ENCODE measurements at regions not wholly inside any gene's neighbourhood (a gene's known extent, or its start where the extent isn't known, plus 50 kb on each side); places are given as distances from the start of the nearest gene placed in this dataset.

GRCh38 chr3:146881966-146882760 lies 277.0 kb upstream of the PLSCR5 start:
- no peaks in the 10 kb centered on the region for H3K27me3 ChIP-seq (ENCODE audit: control insufficient read depth, insufficient read depth, low read length, poor library complexity, severe bottlenecking)
- no peak overlapping the region for H3K27ac ChIP-seq (ENCODE audit: insufficient read depth, low read depth, low read length, poor library complexity, severe bottlenecking)
- no peaks in the 10 kb centered on the region for H3K9me3 ChIP-seq (ENCODE audit: control insufficient read depth, low read length)
- H3K36me3 ChIP-seq (ENCODE audit: control insufficient read depth, insufficient read depth, low read length) = no peaks in the 10 kb centered on the region
- no peaks in the 10 kb centered on the region for H3K4me1 ChIP-seq (ENCODE audit: control insufficient read depth, insufficient read depth, low read length)
- no peak overlapping the region for H3K4me3 ChIP-seq (ENCODE audit: insufficient read depth, low read depth, low read length)
- WGBS, 2 experiments = 89 to 93% methylated on average over 2 of the region's 3 CpGs

- no peak overlapping the region for H3K27ac ChIP-seq (ENCODE audit: insufficient read depth, low read depth, low read length, poor library complexity, severe bottlenecking)
- no peak overlapping the region for H3K4me3 ChIP-seq (ENCODE audit: insufficient read depth, low read depth, low read length)
- no peaks in the 10 kb centered on the region for H3K4me1 ChIP-seq (ENCODE audit: control insufficient read depth, insufficient read depth, low read length)
- WGBS, 2 experiments = 90 to 95% methylated on average over 6 of the region's 6 CpGs
- H3K27me3 ChIP-seq (ENCODE audit: control insufficient read depth, insufficient read depth, low read length, poor library complexity, severe bottlenecking) = no peaks in the 10 kb centered on the region
- no peaks in the 10 kb centered on the region for H3K36me3 ChIP-seq (ENCODE audit: control insufficient read depth, insufficient read depth, low read length)
- H3K9me3 ChIP-seq (ENCODE audit: control insufficient read depth, low read length) = no peaks in the 10 kb centered on the region
These were observed 276.2 kb upstream of the PLSCR5 start for GRCh38 chr3:146881356-146881755.

GRCh38 chr3:146873748-146874147 lies 268.6 kb upstream of the PLSCR5 start:
- Histone ChIP-seq H3K36me3 (ENCODE audit: control insufficient read depth, insufficient read depth, low read length) (no peaks in the 10 kb centered on the region), H3K27ac (ENCODE audit: insufficient read depth, low read depth, low read length, poor library complexity, severe bottlenecking) (no peak overlapping the region), H3K4me3 (ENCODE audit: insufficient read depth, low read depth, low read length) (no peak overlapping the region), H3K27me3 (ENCODE audit: control insufficient read depth, insufficient read depth, low read length, poor library complexity, severe bottlenecking) (no peaks in the 10 kb centered on the region), H3K4me1 (ENCODE audit: control insufficient read depth, insufficient read depth, low read length) (no peaks in the 10 kb centered on the region), H3K9me3 (ENCODE audit: control insufficient read depth, low read length) (no peaks in the 10 kb centered on the region)

GRCh38 chr3:146865175-146865755 lies 260.1 kb upstream of the PLSCR5 start:
- no peaks in the 10 kb centered on the region for H3K4me1 ChIP-seq (ENCODE audit: control insufficient read depth, insufficient read depth, low read length)
- H3K4me3 ChIP-seq (ENCODE audit: insufficient read depth, low read depth, low read length) = no peak overlapping the region
- no peaks in the 10 kb centered on the region for H3K27me3 ChIP-seq (ENCODE audit: control insufficient read depth, insufficient read depth, low read length, poor library complexity, severe bottlenecking)
- H3K9me3 ChIP-seq (ENCODE audit: control insufficient read depth, low read length) = no peaks in the 10 kb centered on the region
- H3K36me3 ChIP-seq (ENCODE audit: control insufficient read depth, insufficient read depth, low read length) = no peaks in the 10 kb centered on the region
- 87 to 93% methylated on average over 5 to 6 of the region's 7 CpGs for WGBS, 2 experiments
- no peak overlapping the region for H3K27ac ChIP-seq (ENCODE audit: insufficient read depth, low read depth, low read length, poor library complexity, severe bottlenecking)

GRCh38 chr3:146861262-146861661 lies 256.1 kb upstream of the PLSCR5 start:
- 91 to 93% methylated on average over 3 of the region's 3 CpGs for WGBS, 2 experiments
- H3K4me3 ChIP-seq (ENCODE audit: insufficient read depth, low read depth, low read length) = no peak overlapping the region
- no peaks in the 10 kb centered on the region for H3K9me3 ChIP-seq (ENCODE audit: control insufficient read depth, low read length)
- H3K27me3 ChIP-seq (ENCODE audit: control insufficient read depth, insufficient read depth, low read length, poor library complexity, severe bottlenecking) = no peaks in the 10 kb centered on the region
- H3K4me1 ChIP-seq (ENCODE audit: control insufficient read depth, insufficient read depth, low read length) = no peaks in the 10 kb centered on the region
- no peaks in the 10 kb centered on the region for H3K36me3 ChIP-seq (ENCODE audit: control insufficient read depth, insufficient read depth, low read length)
- no peak overlapping the region for H3K27ac ChIP-seq (ENCODE audit: insufficient read depth, low read depth, low read length, poor library complexity, severe bottlenecking)

- Histone ChIP-seq H3K4me3 (ENCODE audit: insufficient read depth, low read depth, low read length) (no peak overlapping the region), H3K27ac (ENCODE audit: insufficient read depth, low read depth, low read length, poor library complexity, severe bottlenecking) (no peak overlapping the region), H3K36me3 (ENCODE audit: control insufficient read depth, insufficient read depth, low read length) (no peaks in the 10 kb centered on the region), H3K27me3 (ENCODE audit: control insufficient read depth, insufficient read depth, low read length, poor library complexity, severe bottlenecking) (no peaks in the 10 kb centered on the region), H3K4me1 (ENCODE audit: control insufficient read depth, insufficient read depth, low read length) (no peaks in the 10 kb centered on the region), H3K9me3 (ENCODE audit: control insufficient read depth, low read length) (no peaks in the 10 kb centered on the region)
- WGBS, 2 experiments = 92 to 93% methylated on average over 4 of the region's 4 CpGs
These were observed 249.4 kb upstream of the PLSCR5 start for GRCh38 chr3:146854523-146854922.

GRCh38 chr3:146851665-146852064 lies 246.5 kb upstream of the PLSCR5 start:
- Histone ChIP-seq H3K4me3 (ENCODE audit: insufficient read depth, low read depth, low read length) (no peak overlapping the region), H3K27ac (ENCODE audit: insufficient read depth, low read depth, low read length, poor library complexity, severe bottlenecking) (no peak overlapping the region), H3K4me1 (ENCODE audit: control insufficient read depth, insufficient read depth, low read length) (no peaks in the 10 kb centered on the region), H3K9me3 (ENCODE audit: control insufficient read depth, low read length) (no peaks in the 10 kb centered on the region), H3K27me3 (ENCODE audit: control insufficient read depth, insufficient read depth, low read length, poor library complexity, severe bottlenecking) (no peaks in the 10 kb centered on the region), H3K36me3 (ENCODE audit: control insufficient read depth, insufficient read depth, low read length) (no peaks in the 10 kb centered on the region)
- no CpG with 5 or more reads among the region's 2 CpGs for WGBS, 2 experiments

GRCh38 chr3:146845361-146845760 lies 240.2 kb upstream of the PLSCR5 start:
- Histone ChIP-seq H3K4me3 (ENCODE audit: insufficient read depth, low read depth, low read length) (no peak overlapping the region), H3K36me3 (ENCODE audit: control insufficient read depth, insufficient read depth, low read length) (no peaks in the 10 kb centered on the region), H3K9me3 (ENCODE audit: control insufficient read depth, low read length) (no peaks in the 10 kb centered on the region), H3K4me1 (ENCODE audit: control insufficient read depth, insufficient read depth, low read length) (no peaks in the 10 kb centered on the region), H3K27me3 (ENCODE audit: control insufficient read depth, insufficient read depth, low read length, poor library complexity, severe bottlenecking) (no peaks in the 10 kb centered on the region), H3K27ac (ENCODE audit: insufficient read depth, low read depth, low read length, poor library complexity, severe bottlenecking) (no peak overlapping the region)
- WGBS, 2 experiments = 96 to 100% methylated on average over 2 of the region's 3 CpGs

- H3K27me3 ChIP-seq (ENCODE audit: control insufficient read depth, insufficient read depth, low read length, poor library complexity, severe bottlenecking) = no peaks in the 10 kb centered on the region
- H3K36me3 ChIP-seq (ENCODE audit: control insufficient read depth, insufficient read depth, low read length) = no peaks in the 10 kb centered on the region
- H3K27ac ChIP-seq (ENCODE audit: insufficient read depth, low read depth, low read length, poor library complexity, severe bottlenecking) = no peak overlapping the region
- H3K4me3 ChIP-seq (ENCODE audit: insufficient read depth, low read depth, low read length) = no peak overlapping the region
- WGBS, 2 experiments = 87 to 100% methylated on average over 1 of the region's 1 CpG
- no peaks in the 10 kb centered on the region for H3K4me1 ChIP-seq (ENCODE audit: control insufficient read depth, insufficient read depth, low read length)
- no peaks in the 10 kb centered on the region for H3K9me3 ChIP-seq (ENCODE audit: control insufficient read depth, low read length)
These were observed 238.3 kb upstream of the PLSCR5 start for GRCh38 chr3:146843476-146843875.

GRCh38 chr3:146839727-146840375 lies 234.7 kb upstream of the PLSCR5 start:
- H3K27me3 ChIP-seq (ENCODE audit: control insufficient read depth, insufficient read depth, low read length, poor library complexity, severe bottlenecking) = no peaks in the 10 kb centered on the region
- no peaks in the 10 kb centered on the region for H3K9me3 ChIP-seq (ENCODE audit: control insufficient read depth, low read length)
- 88 to 94% methylated on average over 2 to 3 of the region's 3 CpGs for WGBS, 2 experiments
- H3K27ac ChIP-seq (ENCODE audit: insufficient read depth, low read depth, low read length, poor library complexity, severe bottlenecking) = no peak overlapping the region
- no peak overlapping the region for H3K4me3 ChIP-seq (ENCODE audit: insufficient read depth, low read depth, low read length)
- no peaks in the 10 kb centered on the region for H3K4me1 ChIP-seq (ENCODE audit: control insufficient read depth, insufficient read depth, low read length)
- H3K36me3 ChIP-seq (ENCODE audit: control insufficient read depth, insufficient read depth, low read length) = no peaks in the 10 kb centered on the region

Data from ectodermal cell (in vitro differentiated cells).